K562 (cell line): ENCODE measurements at regions not wholly inside any gene's neighbourhood (a gene's known extent, or its start where the extent isn't known, plus 50 kb on each side); places are given as distances from the start of the nearest gene placed in this dataset.

ENCODE experiments used
- ATAC-seq: fragments of 200-7000 bp; cut with Tn5 transposase; 3 replicates; pipeline ENCODE4 v1.9.1; 2020; ENCODE audit warnings: moderate library complexity
- BruUV-seq: library from RNA; stranded (reverse); fragments of 400-500 nt; replicated peaks from 2 replicates; lab custom pipeline; 2021; lab: Mats Ljungman, UMichigan
- CTCF ChIA-PET: fragments of 300-600 bp; formaldehyde crosslinking; extraction: SDS; loops from one replicate; lab custom pipeline; 2021; ENCODE audit warnings: low intra/inter-chr PET ratio; lab: Yijun Ruan, JAX
- POLR2A ChIA-PET: fragments of 300-600, 350-650 bp; sonication (Branson Sonifier 250); formaldehyde crosslinking; extraction: SDS; loops from one replicate; lab custom pipeline; 2021; ENCODE audit warnings: antibody characterized with exemption, inconsistent platforms; lab: Yijun Ruan, JAX
- DNase-seq, 4 experiments: peaks; one replicate each; pipeline versions ENCODE4 v3.0.0 to v3.0.0-alpha.2; 2011 to 2018; ENCODE audit warnings: low spot score in 3 of 4, mixed read lengths in 3 of 4; ENCODE audit errors: extremely low read depth in 1 of 4
- FAIRE-seq: peaks from 2 replicates; lab custom pipeline; 2011; peaks lifted over from hg19 to GRCh38; lab: Jason Lieb, UNC
- H2AFZ ChIP-seq: 2 replicates; pipeline ENCODE4 v1.6.0; 2011; ENCODE audit warnings: low read depth, low read length, control low read depth, inconsistent platforms
- H3K27ac ChIP-seq: fragments of 200-600 bp; 3 replicates; pipeline ENCODE4 v1.8.0; 2011; ENCODE audit warnings: low read depth, mild to moderate bottlenecking, control low read depth, inconsistent platforms, low read length, moderate library complexity, mixed read lengths; ENCODE audit errors: extremely low read depth
- H3K27me3 ChIP-seq, 2 experiments: fragments of 300-600 bp in 1 of 2; 2 replicates in 1 of 2; 3 replicates in 1 of 2; pipeline versions ENCODE4 v1.6.0 to v1.8.0; 2011; ENCODE audit warnings: inconsistent platforms in 2 of 2, low read length in 2 of 2, mild to moderate bottlenecking in 1 of 2, mixed read lengths in 1 of 2, moderate library complexity in 1 of 2; ENCODE audit not compliant: control insufficient read depth in 2 of 2, insufficient read depth in 2 of 2
- H3K36me3 ChIP-seq: fragments of 300-600 bp; 3 replicates; pipeline ENCODE4 v1.8.0; 2011; ENCODE audit warnings: mild to moderate bottlenecking, low read length, inconsistent platforms; ENCODE audit not compliant: control insufficient read depth, insufficient read depth
- H3K4me1 ChIP-seq, 2 experiments: fragments of 200-600 bp in 1 of 2; replicated peaks in 1 of 2; 2 replicates in 1 of 2; 3 replicates in 1 of 2; pipeline versions ENCODE4 v1.5.1 to v1.8.0; 2011; ENCODE audit warnings: inconsistent platforms in 2 of 2, low read length in 2 of 2, mild to moderate bottlenecking in 1 of 2, mixed read lengths in 1 of 2, moderate library complexity in 1 of 2; ENCODE audit not compliant: control insufficient read depth in 2 of 2, insufficient read depth in 2 of 2
- H3K4me2 ChIP-seq: 2 replicates; pipeline ENCODE4 v1.6.1; 2011; ENCODE audit warnings: low read length, control low read depth, inconsistent platforms, mixed read lengths; ENCODE audit not compliant: insufficient read depth
- H3K4me3 ChIP-seq: fragments of 200-600 bp; sonication (generic), shearing (Covaris generic); 2 replicates; pipeline ENCODE4 v1.5.1; 2016; ENCODE audit warnings: control low read depth, inconsistent platforms
- H3K79me2 ChIP-seq: fragments of 200-600 bp; 3 replicates; pipeline ENCODE4 v1.8.0; 2011; ENCODE audit warnings: low read length, inconsistent platforms; ENCODE audit not compliant: control insufficient read depth, insufficient read depth
- H3K9ac ChIP-seq, 2 experiments: 2 replicates each; pipeline versions ENCODE4 v1.6.0 to v1.6.1; 2011; ENCODE audit warnings: low read depth in 2 of 2, low read length in 2 of 2, control low read depth in 1 of 2, inconsistent platforms in 1 of 2, mild to moderate bottlenecking in 1 of 2, mixed read lengths in 1 of 2; ENCODE audit not compliant: insufficient read depth in 1 of 2
- H3K9me1 ChIP-seq: one replicate; pipeline ENCODE4 v1.6.0; 2011; ENCODE audit warnings: inconsistent platforms, mild to moderate bottlenecking, low read length, moderate library complexity; ENCODE audit not compliant: control insufficient read depth, insufficient read depth
- H3K9me3 ChIP-seq: replicated peaks from 2 replicates; pipeline ENCODE4 v1.5.1; 2011; ENCODE audit warnings: low read depth, low read length, inconsistent platforms; ENCODE audit not compliant: control insufficient read depth, insufficient read depth
- H4K20me1 ChIP-seq: replicated peaks from 2 replicates; pipeline ENCODE4 v1.6.1; 2011; ENCODE audit warnings: low read length, inconsistent platforms, mixed read lengths; ENCODE audit not compliant: control insufficient read depth, insufficient read depth
- ARID2 ChIP-seq: fragments of 450-650 bp; IDR thresholded peaks from 2 replicates; pipeline ENCODE4 v1.6.1; 2017; ENCODE audit warnings: antibody characterized with exemption, mild to moderate bottlenecking
- DEAF1 ChIP-seq: fragments of 450-650 bp; formaldehyde crosslinking; IDR thresholded peaks from 2 replicates; pipeline ENCODE4 v1.4.0; 2020; ENCODE audit warnings: mild to moderate bottlenecking, moderate library complexity
- HBP1 ChIP-seq: fragments of 450-650 bp; formaldehyde crosslinking; IDR thresholded peaks from 2 replicates; pipeline ENCODE4 v1.4.0; 2022; ENCODE audit warnings: missing genetic modification characterization
- MYBL2 ChIP-seq, 2 experiments: fragments of 450-650 bp in 1 of 2; sonication (generic) in 1 of 2; formaldehyde crosslinking in 1 of 2; IDR thresholded peaks; 2 replicates each; pipeline versions ENCODE4 v1.6.1 to v1.8.1; 2017 to 2022; ENCODE audit warnings: borderline replicate concordance in 1 of 2, inconsistent platforms in 1 of 2, low read depth in 1 of 2, mild to moderate bottlenecking in 1 of 2, missing genetic modification reagents in 1 of 2, moderate library complexity in 1 of 2
- PKNOX1 ChIP-seq: fragments of 450-650 bp; IDR thresholded peaks from 2 replicates; pipeline ENCODE4 v1.6.1; 2016
- REST ChIP-seq, 2 experiments: fragments of 450-650 bp; formaldehyde crosslinking in 1 of 2; IDR thresholded peaks; 2 replicates each; pipeline versions ENCODE4 v1.4.0 to v1.6.1; 2014 to 2020; ENCODE audit warnings: mild to moderate bottlenecking in 2 of 2, borderline replicate concordance in 1 of 2, low read depth in 1 of 2
- whole genome bisulfite sequencing: fragments of 100-300 bp; shearing (Covaris generic); methylation state at CpG from one replicate; pipeline ENCODE4 v1.1.6; 2016; ENCODE audit warnings: low coverage, mixed read lengths; ENCODE audit not compliant: insufficient coverage; ENCODE audit errors: missing lambda C conversion rate; 5-methylcytosine and 5-hydroxymethylcytosine counted together
- in situ Hi-C: fragments of 300-500 bp; cut with MboI; formaldehyde crosslinking; loops from 4 replicates; pipeline ENCODE4 v1.15.0; 2018; ENCODE audit warnings: inconsistent platforms, mixed read lengths
- intact Hi-C: fragments of 100-400 bp; cut with micrococcal nuclease; formaldehyde crosslinking; loops from 2 replicates; pipeline ENCODE4 v1.14.2; 2022

- H4K20me1 ChIP-seq: no peaks in the 10 kb centered on the region
- BruUV-seq: no TSS peak
- H3K27ac ChIP-seq: no peak overlapping the region
- no peaks in the 10 kb centered on the region for H3K79me2 ChIP-seq
- intact Hi-C loops (loop anchor here (5.0 kb wide), 4 partner anchors 344 to 829 kb away; partner anchors contain the start of gene IGFBP5), in situ Hi-C loops (loop anchor here (10.0 to 25.0 kb wide), 3 partner anchors 524 to 974 kb away; no protein-coding TSS in a partner anchor)
- H3K9me1 ChIP-seq: no peaks in the 10 kb centered on the region
- ChIA-PET POLR2A (no interaction called here), CTCF (interaction anchor here (0.6 to 1.3 kb wide), 3 partner anchors 425 to 994 kb away, joined by 3 to 4 read pairs (median 4); no protein-coding TSS in a partner anchor)
- H2AFZ ChIP-seq: no peak overlapping the region
- peak; percentile 39 to 63 (median 52) for DNase-seq
- H3K9me3 ChIP-seq: no peaks in the 10 kb centered on the region
- no peaks in the 10 kb centered on the region for H3K4me1 ChIP-seq
- H3K27me3 ChIP-seq: no peaks in the 10 kb centered on the region
- H3K36me3 ChIP-seq: no peaks in the 10 kb centered on the region
- H3K4me3 ChIP-seq: no peak overlapping the region
- H3K9ac ChIP-seq: no peak overlapping the region
- ATAC-seq: peak; percentile 85
- 12% methylated on average over 9 of the region's 9 CpGs for WGBS
- peak; percentile 77 for FAIRE-seq
- H3K4me2 ChIP-seq: no peak overlapping the region
- TF ChIP-seq PKNOX1 (peak; percentile 39; the same call in 1 of the 2 replicates), REST (IDR thresholded peaks at IDR 0.05; ENCODE audit: borderline replicate concordance) (peak; percentile 75), REST (CRISPR knock-in tag; IDR thresholded peaks at IDR 0.05; ENCODE audit: low read depth) (no peak), MYBL2 (IDR thresholded peaks at IDR 0.05; ENCODE audit: low read depth) (no peak), MYBL2 (CRISPR knock-in tag; IDR thresholded peaks at IDR 0.05; ENCODE audit: borderline replicate concordance) (no peak), ARID2 (0 out of 2 replicates have a peak, but pooled peaks have one; percentile 53), HBP1 (CRISPR knock-in tag) (no peak), DEAF1 (peak; percentile 72)
Measured at GRCh38 chr2:217510771-217511291, 492.0 kb downstream of the TNS1 start.
